GM12878 (cell line): ENCODE measurements at regions not wholly inside any gene's neighbourhood (a gene's known extent, or its start where the extent isn't known, plus 50 kb on each side); places are given as distances from the start of the nearest gene placed in this dataset.

Experiments used
- ATAC-seq: fragments of 200-7000 bp; cut with Tn5 transposase; 3 replicates; pipeline ENCODE4 v1.9.1; 2020; ENCODE audit warnings: mild to moderate bottlenecking, moderate library complexity
- BruUV-seq: library from RNA; stranded (reverse); fragments of 400-500 nt; replicated peaks from 2 replicates; lab custom pipeline; 2021; lab: Mats Ljungman, UMichigan
- CTCF ChIA-PET: fragments of 300-600 bp; sonication (Branson Sonifier 250); formaldehyde crosslinking; extraction: SDS; loops from one replicate; lab custom pipeline; 2021; ENCODE audit warnings: inconsistent platforms; lab: Yijun Ruan, JAX
- POLR2A ChIA-PET: fragments of 350-600 bp; formaldehyde crosslinking; extraction: SDS; loops from one replicate; lab custom pipeline; 2021; ENCODE audit warnings: inconsistent platforms; lab: Charles Lee
- RAD21 ChIA-PET: fragments of 300-600 bp; sonication (Branson Sonifier 250); formaldehyde crosslinking; loops from one replicate; lab custom pipeline; 2023; ENCODE audit warnings: antibody characterized with exemption; ENCODE audit not compliant: unreplicated experiment; lab: Charles Lee
- SMC1A ChIA-PET: fragments of 300-600 bp; sonication (Branson Sonifier 250); formaldehyde crosslinking; loops from one replicate; lab custom pipeline; 2023; ENCODE audit not compliant: unreplicated experiment, uncharacterized antibody; lab: Charles Lee
- DNase-seq: peaks from one replicate; pipeline ENCODE4 v3.0.0-alpha.2; 2011; ENCODE audit warnings: low read depth, low spot score
- FAIRE-seq: peaks from 3 replicates; lab custom pipeline; 2011; peaks lifted over from hg19 to GRCh38; lab: Jason Lieb, UNC
- H2AFZ ChIP-seq: 2 replicates; pipeline ENCODE4 v1.6.0; 2011; ENCODE audit warnings: low read depth, low read length, control low read depth; ENCODE audit not compliant: control insufficient read depth
- H3K27ac ChIP-seq: 2 replicates; pipeline ENCODE4 v1.5.1; 2011; ENCODE audit warnings: control low read depth; ENCODE audit not compliant: control insufficient read depth, insufficient read depth
- H3K27me3 ChIP-seq, 2 experiments: replicated peaks in 1 of 2; 2 replicates each; pipeline versions ENCODE4 v1.6.0 to v1.6.1; 2011; ENCODE audit warnings: low read length in 1 of 2; ENCODE audit not compliant: control insufficient read depth in 2 of 2, insufficient read depth in 2 of 2
- H3K36me3 ChIP-seq, 2 experiments: 2 replicates each; pipeline ENCODE4 v1.5.1; 2011; ENCODE audit warnings: low read length in 1 of 2; ENCODE audit not compliant: control insufficient read depth in 2 of 2, insufficient read depth in 2 of 2
- H3K4me1 ChIP-seq: 2 replicates; pipeline ENCODE4 v1.6.1; 2011; ENCODE audit warnings: mild to moderate bottlenecking, low read length, moderate library complexity, mixed read lengths; ENCODE audit not compliant: control insufficient read depth, insufficient read depth
- H3K4me2 ChIP-seq: 2 replicates; pipeline ENCODE4 v1.6.0; 2011; ENCODE audit warnings: control low read depth; ENCODE audit not compliant: control insufficient read depth, insufficient read depth
- H3K4me3 ChIP-seq: fragments of 200-600 bp; sonication (generic); 2 replicates; pipeline ENCODE4 v1.5.1; 2016
- H3K79me2 ChIP-seq: 2 replicates; pipeline ENCODE4 v1.6.0; 2011; ENCODE audit warnings: low read length; ENCODE audit not compliant: control insufficient read depth, insufficient read depth
- H3K9ac ChIP-seq: 2 replicates; pipeline ENCODE4 v1.8.0; 2011; ENCODE audit warnings: low read length, control low read depth, mixed read lengths; ENCODE audit not compliant: control insufficient read depth, insufficient read depth
- H3K9me3 ChIP-seq: replicated peaks from 3 replicates; pipeline ENCODE4 v1.5.1; 2011; ENCODE audit warnings: mild to moderate bottlenecking, low read length; ENCODE audit not compliant: control insufficient read depth, insufficient read depth
- H4K20me1 ChIP-seq: 2 replicates; pipeline ENCODE4 v1.6.0; 2011; ENCODE audit not compliant: control insufficient read depth, insufficient read depth
- CTCF ChIP-seq, 3 experiments: IDR thresholded peaks in 2 of 3; conservative IDR thresholded peaks in 1 of 3; 2 replicates each; pipeline ENCODE4 v1.5.1; 2011; ENCODE audit warnings: low read depth in 3 of 3, low read length in 3 of 3, mild to moderate bottlenecking in 3 of 3, control low read depth in 2 of 3, moderate library complexity in 2 of 3, inconsistent platforms in 1 of 3, mixed read lengths in 1 of 3; ENCODE audit not compliant: control insufficient read depth in 2 of 3, insufficient read depth in 1 of 3; ENCODE audit errors: extremely low read depth in 1 of 3
- CUX1 ChIP-seq: IDR thresholded peaks from 2 replicates; pipeline ENCODE4 v1.6.1; 2012; ENCODE audit warnings: improper control_type of control experiment, low read depth, low read length; ENCODE audit not compliant: insufficient replicate concordance
- PAX8 ChIP-seq: fragments of 450-650 bp; IDR thresholded peaks from 2 replicates; pipeline ENCODE4 v1.6.1; 2017; ENCODE audit warnings: mild to moderate bottlenecking, moderate library complexity
- RAD21 ChIP-seq: IDR thresholded peaks from 2 replicates; pipeline ENCODE4 v1.6.1; 2011; ENCODE audit warnings: mild to moderate bottlenecking, low read depth, low read length, moderate library complexity; ENCODE audit not compliant: insufficient read depth
- SMC3 ChIP-seq: IDR thresholded peaks from 2 replicates; pipeline ENCODE4 v1.6.1; 2011; ENCODE audit warnings: low read length, improper control_type of control experiment, borderline replicate concordance
- WGBS: methylation state at CpG from one replicate; pipeline ENCODE4 v1.1.6; 2016; ENCODE audit warnings: low lambda C conversion rate; ENCODE audit not compliant: insufficient replicate concordance, insufficient coverage; ENCODE audit errors: missing lambda C conversion rate; 5-methylcytosine and 5-hydroxymethylcytosine counted together
- in situ Hi-C: fragments of 300-500 bp; cut with MboI; formaldehyde crosslinking; loops from 9 replicates; pipeline ENCODE4 v1.14.3; 2018; ENCODE audit warnings: mixed read lengths
- intact Hi-C: fragments of 100-400 bp; cut with micrococcal nuclease; formaldehyde crosslinking; loops from one replicate; pipeline ENCODE4 v1.14.2; 2022; ENCODE audit not compliant: unreplicated experiment

GRCh38 chr18:54671291-54671881 is 80.3 kb downstream of the DYNAP start:
- Histone ChIP-seq H4K20me1 (no peaks in the 10 kb centered on the region), H3K36me3 (no peaks in the 10 kb centered on the region), H3K9me3 (no peaks in the 10 kb centered on the region), H3K27ac (no peak overlapping the region), H3K27me3 (no peaks in the 10 kb centered on the region), H3K9ac (no peak overlapping the region), H3K4me1 (no peaks in the 10 kb centered on the region)
- in situ Hi-C loops: loop anchor here (10.0 kb wide), 1 partner anchor 227 kb away; no protein-coding TSS in a partner anchor
- FAIRE-seq (no peak), ATAC-seq (0 out of 3 replicates have a peak, but pooled peaks have one; percentile 21), DNase-seq (no peak)
- SMC1A ChIA-PET: interaction anchor here (0.7 to 3.1 kb wide), 15 partner anchors 8 to 552 kb away, joined by 3 to 35 read pairs (median 3); no protein-coding TSS in a partner anchor
- POLR2A ChIA-PET: no interaction called here
- RAD21 ChIA-PET: interaction anchor here (0.9 to 1.9 kb wide), 8 partner anchors 13 to 279 kb away, joined by 3 to 11 read pairs (median 4); no protein-coding TSS in a partner anchor
- TF ChIP-seq RAD21 (peak; percentile 71), CTCF (IDR thresholded peaks at IDR 0.05 in 2 of 3, conservative IDR thresholded peaks at IDR 0.05 in 1 of 3; ENCODE audit: control insufficient read depth in 2 of 3, extremely low read depth in 1 of 3, insufficient read depth in 1 of 3, low read depth in 3 of 3, low read length in 3 of 3) (peak; percentile 20 to 50 (median 39); a peak in 3 of 6 replicates), PAX8 (no peak), CUX1 (no peak), SMC3 (peak; percentile 47; the same call in 1 of the 2 replicates)
- TF ChIP-seq, all 136 proteins: peak for 3
- Histone ChIP-seq H3K4me2 (no peak overlapping the region), H3K79me2 (no peaks in the 10 kb centered on the region), H2AFZ (no peak overlapping the region), H3K4me3 (no peak overlapping the region)
- intact Hi-C loops: loop anchor here (1.0 to 10.0 kb wide), 5 partner anchors 112 to 1107 kb away; no protein-coding TSS in a partner anchor
- CTCF ChIA-PET: interaction anchor here (0.6 to 3.0 kb wide), 27 partner anchors 10 to 1105 kb away, joined by 3 to 25 read pairs (median 4); no protein-coding TSS in a partner anchor
- no TSS peak for BruUV-seq
- WGBS: 3% methylated on average over 1 of the region's 1 CpG
